SK-N-MC (cell line): ENCODE measurements at regions not wholly inside any gene's neighbourhood (a gene's known extent, or its start where the extent isn't known, plus 50 kb on each side); places are given as distances from the start of the nearest gene placed in this dataset.
"Not testable (repeated sequence)": the region's sequence is repeated elsewhere in the genome, so short reads cannot be mapped to it uniquely, and the experiment has no call there.

Source experiments
- DNase-seq: peaks from one replicate; pipeline ENCODE4 v3.0.0-alpha.2; 2011; ENCODE audit warnings: low read depth, low spot score
- H3K27ac ChIP-seq: fragments of 200-600 bp; sonication (generic); 2 replicates; pipeline ENCODE4 v1.5.1; 2016; ENCODE audit warnings: mixed run types
- H3K36me3 ChIP-seq: fragments of 200-600 bp; sonication (generic); 2 replicates; pipeline ENCODE4 v1.6.1; 2017; ENCODE audit warnings: antibody characterized with exemption, low read length, mixed read lengths; ENCODE audit not compliant: insufficient read depth
- H3K4me3 ChIP-seq: fragments of 200-600 bp; sonication (generic); 2 replicates; pipeline ENCODE4 v1.5.1; 2016
- H3K9ac ChIP-seq: fragments of 200-600 bp; sonication (generic); 2 replicates; pipeline ENCODE4 v1.8.0; 2017; ENCODE audit warnings: mixed run types, mixed read lengths; ENCODE audit not compliant: insufficient read length
- H3K9me3 ChIP-seq: fragments of 200-600 bp; sonication (generic); 2 replicates; pipeline ENCODE4 v1.6.1; 2017; ENCODE audit warnings: low read depth, mild to moderate bottlenecking, antibody characterized with exemption, low read length, moderate library complexity, mixed read lengths
- EZH2 ChIP-seq: fragments of 200-600 bp; sonication (generic); IDR thresholded peaks from one replicate; pipeline ENCODE4 v1.6.1; 2017; ENCODE audit warnings: antibody characterized with exemption
- FOXP2 ChIP-seq: optimal IDR thresholded peaks from 2 replicates; pipeline ENCODE3; 2011; ENCODE audit warnings: mild to moderate bottlenecking, moderate library complexity; ENCODE audit not compliant: insufficient read depth; ENCODE audit errors: extremely low read length, control extremely low read depth
- POLR2AphosphoS5 ChIP-seq: IDR thresholded peaks from 2 replicates; pipeline ENCODE4 v1.6.1; 2012; ENCODE audit warnings: mild to moderate bottlenecking, low read depth, low read length, borderline replicate concordance

DNA sequence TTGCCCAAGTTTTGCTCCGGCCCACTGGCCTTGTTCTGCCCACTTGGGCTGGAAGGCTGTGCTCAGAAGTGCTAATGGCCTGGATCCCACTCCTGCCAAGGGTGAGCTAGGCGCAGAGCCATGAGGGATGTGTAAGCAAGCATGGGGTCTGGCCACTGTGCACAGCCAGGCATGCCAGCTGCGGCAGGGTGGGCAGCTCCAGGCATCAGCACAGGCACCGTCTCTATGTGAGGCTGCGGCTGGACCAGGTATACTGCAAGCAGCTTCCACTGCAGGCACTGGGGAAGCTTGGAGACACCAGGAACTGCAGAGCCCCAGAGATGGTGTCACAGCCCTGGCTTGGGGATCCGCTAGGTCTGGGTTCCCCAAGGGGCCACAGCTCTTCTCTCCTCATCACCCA is 264.9 kb downstream of the LRIG3 start:
- Histone ChIP-seq H3K9ac (no peak overlapping the region), H3K27ac (no peak overlapping the region), H3K9me3 (no peaks in the 10 kb centered on the region), H3K36me3 (no peaks in the 10 kb centered on the region), H3K4me3 (no peak overlapping the region)
- TF ChIP-seq FOXP2 (no peak), EZH2 (no peak), POLR2AphosphoS5 (no peak)
- DNase-seq, result no peak

DNA sequence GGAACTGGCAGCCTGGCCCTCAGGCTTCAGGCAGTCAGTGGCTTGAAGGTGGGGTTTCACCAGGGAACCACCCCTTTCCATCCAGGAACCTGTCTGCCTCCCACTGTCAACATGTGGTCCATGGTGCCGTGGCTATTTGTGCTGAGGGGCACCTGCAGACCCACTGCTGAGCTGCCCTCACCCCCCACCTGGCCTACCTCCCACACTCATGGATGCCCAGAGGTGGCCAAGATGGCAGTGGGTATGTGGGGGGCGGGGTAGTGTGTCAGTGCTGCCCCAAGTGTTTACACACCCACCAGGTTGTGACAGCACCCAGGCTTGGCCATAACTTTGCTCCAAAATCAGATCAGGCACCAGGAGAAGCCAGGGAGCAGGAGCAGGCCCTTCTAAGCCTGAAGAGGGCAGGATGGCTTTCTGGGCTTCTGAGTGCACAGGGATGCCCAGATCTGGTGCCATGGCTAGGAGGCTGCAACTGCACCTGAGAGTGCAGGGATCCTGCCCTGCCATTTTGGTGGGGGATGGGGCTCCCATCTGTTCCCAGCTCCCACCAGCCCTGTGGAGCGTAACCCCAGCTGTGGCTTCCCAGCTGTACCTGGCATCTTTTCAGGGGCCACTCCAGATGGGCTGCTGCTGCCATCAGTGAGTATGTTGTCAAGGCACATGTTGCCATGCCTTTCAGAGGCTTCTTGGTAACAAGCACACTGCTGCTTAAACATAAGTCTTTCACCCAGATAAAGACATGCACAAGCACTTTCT is 263.9 kb downstream of the LRIG3 start:
- no peak overlapping the region for H3K9ac ChIP-seq
- H3K4me3 ChIP-seq, result no peak overlapping the region
- H3K9me3 ChIP-seq, result no peaks in the 10 kb centered on the region
- H3K36me3 ChIP-seq, result no peaks in the 10 kb centered on the region
- TF ChIP-seq EZH2, result no peak
- no peak for DNase-seq
- H3K27ac ChIP-seq, result no peak overlapping the region

DNA sequence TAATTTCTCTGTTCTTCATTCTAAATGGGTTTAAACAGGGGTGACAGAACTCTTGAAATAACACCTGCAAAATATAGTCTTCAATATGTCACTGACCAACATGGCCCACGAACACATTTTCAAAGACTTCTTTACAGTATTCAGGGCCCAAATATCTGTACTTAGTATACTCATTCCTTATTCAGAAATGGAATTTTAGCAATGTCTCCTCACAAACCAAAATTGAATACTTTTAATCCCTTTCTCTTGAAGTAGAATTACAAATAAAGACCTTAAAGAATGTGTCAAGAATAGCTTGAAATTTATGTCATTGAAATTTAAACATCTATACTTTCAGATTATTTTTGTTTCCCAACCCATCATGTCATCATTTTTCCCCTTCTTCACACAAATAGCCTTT is 263.1 kb downstream of the LRIG3 start:
- H3K4me3 ChIP-seq, result no peak overlapping the region
- DNase-seq, result no peak
- H3K9me3 ChIP-seq, result no peaks in the 10 kb centered on the region
- TF ChIP-seq EZH2 (no peak), POLR2AphosphoS5 (no peak), FOXP2 (no peak)
- no peak overlapping the region for H3K9ac ChIP-seq
- no peaks in the 10 kb centered on the region for H3K36me3 ChIP-seq
- no peak overlapping the region for H3K27ac ChIP-seq

GRCh38 chr12:58665375-58665774 is 254.9 kb downstream of the LRIG3 start:
- H3K9ac ChIP-seq, result no peak overlapping the region
- H3K36me3 ChIP-seq, result no peaks in the 10 kb centered on the region
- no peak for TF ChIP-seq FOXP2
- TF ChIP-seq EZH2, result no peak
- no peak for TF ChIP-seq POLR2AphosphoS5
- H3K9me3 ChIP-seq, result no peaks in the 10 kb centered on the region
- DNase-seq, result no peak
- H3K27ac ChIP-seq, result no peak overlapping the region
- H3K4me3 ChIP-seq, result no peak overlapping the region

DNA sequence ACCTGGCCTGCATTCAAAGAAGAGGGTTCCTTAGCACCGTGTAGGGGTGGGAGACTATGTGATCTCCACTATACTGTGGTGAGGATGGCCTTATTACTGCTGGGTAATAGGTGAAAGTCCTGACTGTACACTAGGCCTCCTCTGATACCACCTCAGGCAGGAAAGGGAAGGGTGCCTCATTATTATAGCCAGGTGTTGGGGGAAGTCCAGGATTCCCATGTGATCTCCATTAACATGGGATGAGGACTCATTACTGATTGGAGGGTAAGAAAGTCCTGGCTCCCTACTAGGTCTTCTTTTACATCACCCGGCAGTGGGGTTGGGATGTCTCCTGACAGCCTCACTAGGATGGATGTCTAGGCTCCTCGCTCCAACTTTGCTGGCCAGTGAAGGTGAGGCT is 252.1 kb downstream of the LRIG3 start:
- DNase-seq, result no peak
- no peaks in the 10 kb centered on the region for H3K36me3 ChIP-seq
- H3K9ac ChIP-seq, result no peak overlapping the region

DNA sequence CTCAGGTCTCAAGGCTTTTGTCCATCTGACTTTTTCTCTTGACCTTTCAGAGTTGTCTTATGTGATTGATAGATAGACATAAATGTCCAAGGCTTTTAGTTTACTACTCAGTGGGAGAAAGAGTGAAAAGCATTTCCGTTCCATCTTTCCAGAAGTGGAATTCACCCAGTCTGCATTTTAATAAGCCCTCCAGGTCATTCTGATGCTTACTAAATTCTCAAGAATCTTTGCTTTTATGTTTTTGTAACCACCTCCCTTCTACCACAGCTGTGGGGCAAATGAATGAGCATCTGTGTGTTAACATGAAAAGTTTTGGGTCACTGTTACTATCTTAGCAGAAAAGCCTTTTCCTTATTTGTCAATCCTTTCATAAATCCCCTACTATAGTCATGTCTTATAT is 251.4 kb downstream of the LRIG3 start:
- H3K27ac ChIP-seq, result peak overlapping the region; percentile 17; the same call in 1 of the 2 replicates
- TF ChIP-seq FOXP2 (no peak), EZH2 (no peak), POLR2AphosphoS5 (no peak)
- DNase-seq, result peak; percentile 10

More for the DNA sequence above, 252.1 kb downstream of the LRIG3 start:
- H3K4me3 ChIP-seq, result no peak overlapping the region
- H3K9me3 ChIP-seq, result no peaks in the 10 kb centered on the region
- no peak for TF ChIP-seq FOXP2
- H3K27ac ChIP-seq, result peak overlapping the region; percentile 17; the same call in 1 of the 2 replicates

DNA sequence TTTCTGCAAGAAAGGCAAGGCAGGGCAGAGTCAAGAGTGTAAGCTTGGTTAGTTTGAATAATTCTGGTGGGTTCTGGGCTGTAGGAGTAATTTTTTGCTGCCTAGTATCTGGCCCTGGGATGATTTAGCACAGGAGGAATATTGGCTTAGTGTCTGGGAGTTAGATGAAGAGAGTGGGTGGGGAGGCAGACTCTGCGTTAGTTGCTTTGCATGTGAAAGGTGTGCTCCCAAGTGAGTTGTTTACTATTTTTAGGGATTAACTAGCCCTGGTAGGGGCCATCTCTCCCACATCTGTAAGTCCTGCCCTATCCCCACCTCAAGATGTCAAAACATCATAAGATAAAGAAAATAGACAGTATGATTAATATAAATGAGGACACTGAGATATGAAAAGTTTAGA is 249.7 kb downstream of the LRIG3 start:
- no peak overlapping the region for H3K4me3 ChIP-seq
- H3K27ac ChIP-seq, result no peak overlapping the region
- H3K9me3 ChIP-seq, result no peaks in the 10 kb centered on the region
- no peaks in the 10 kb centered on the region for H3K36me3 ChIP-seq
- DNase-seq, result no peak
- no peak overlapping the region for H3K9ac ChIP-seq
- TF ChIP-seq POLR2AphosphoS5 (no peak), EZH2 (no peak), FOXP2 (no peak)

More for the DNA sequence above, 251.4 kb downstream of the LRIG3 start:
- no peak overlapping the region for H3K4me3 ChIP-seq
- H3K9ac ChIP-seq, result no peak overlapping the region
- H3K36me3 ChIP-seq, result no peaks in the 10 kb centered on the region
- no peaks in the 10 kb centered on the region for H3K9me3 ChIP-seq

GRCh38 chr12:58671196-58671595 is 249.1 kb downstream of the LRIG3 start:
- no peak overlapping the region for H3K4me3 ChIP-seq
- no peak overlapping the region for H3K9ac ChIP-seq
- no peak for TF ChIP-seq EZH2
- no peak for TF ChIP-seq FOXP2
- TF ChIP-seq POLR2AphosphoS5, result no peak
- no peaks in the 10 kb centered on the region for H3K9me3 ChIP-seq
- no peak overlapping the region for H3K27ac ChIP-seq
- no peaks in the 10 kb centered on the region for H3K36me3 ChIP-seq
- no peak for DNase-seq

DNA sequence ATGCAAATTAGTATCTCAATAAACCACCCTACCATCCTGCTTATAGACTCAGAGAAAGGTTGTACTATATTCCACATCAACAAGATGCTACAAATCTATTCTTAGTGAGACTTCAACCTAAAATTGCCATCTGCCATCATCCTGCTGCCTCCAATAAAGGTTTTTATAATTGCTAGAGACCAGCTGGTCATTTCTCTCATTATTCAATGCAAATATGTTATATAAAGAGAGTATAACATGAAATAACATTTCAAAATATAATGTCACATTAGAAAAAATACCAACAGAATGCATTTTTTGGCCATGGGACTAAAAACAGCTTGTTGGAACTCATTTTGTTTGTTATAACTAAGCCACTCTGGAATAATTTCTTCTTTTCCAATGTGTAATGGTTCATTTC is 247.3 kb downstream of the LRIG3 start:
- Histone ChIP-seq H3K4me3 (no peak overlapping the region; the same call in 1 of the 2 replicates), H3K9ac (no peak overlapping the region), H3K36me3 (no peaks in the 10 kb centered on the region), H3K27ac (peak overlapping the region; percentile 59; the same call in 1 of the 2 replicates), H3K9me3 (no peaks in the 10 kb centered on the region)
- no peak for TF ChIP-seq FOXP2
- no peak for TF ChIP-seq EZH2
- no peak for TF ChIP-seq POLR2AphosphoS5
- no peak for DNase-seq

DNA sequence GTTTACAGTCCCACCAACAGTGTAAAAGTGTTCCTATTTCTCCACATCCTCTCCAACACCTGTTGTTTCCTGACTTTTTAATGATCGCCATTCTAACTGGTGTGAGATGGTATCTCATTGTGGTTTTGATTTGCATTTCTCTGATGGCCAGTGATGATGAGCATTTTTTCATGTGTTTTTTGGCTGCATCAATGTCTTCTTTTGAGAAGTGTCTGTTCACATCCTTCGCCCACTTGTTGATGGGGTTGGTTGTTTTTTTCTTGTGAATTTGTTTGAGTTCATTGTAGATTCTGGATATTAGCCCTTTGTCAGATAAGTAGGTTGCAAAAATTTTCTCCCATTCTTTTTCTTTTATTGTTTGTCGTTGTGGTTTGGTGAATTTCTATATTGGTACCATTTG is 242.5 kb downstream of the LRIG3 start:
- H3K36me3 ChIP-seq, DNase-seq, H3K4me3 ChIP-seq, H3K9me3 ChIP-seq, H3K9ac ChIP-seq, H3K27ac ChIP-seq: not testable (repeated sequence)
